ENCODE measurements at regions not wholly inside any gene's neighbourhood (a gene's known extent, or its start where the extent isn't known, plus 50 kb on each side); places are given as distances from the start of the nearest gene placed in this dataset.

GRCh38 chr22:48960980-48961660 lies 866.6 kb downstream of the BRD1 start:
- intact Hi-C loops (cut with micrococcal nuclease): no loop called here

GRCh38 chr22:48960576-48960975 lies 867.1 kb downstream of the BRD1 start:
- no peaks in the 10 kb centered on the region for H3F3A ChIP-seq (ENCODE audit: low read length, unreplicated experiment)
- H2AFZ ChIP-seq (ENCODE audit: low read length): no peak overlapping the region
- no peaks in the 10 kb centered on the region for H3K27me3 ChIP-seq (ENCODE audit: low read length)
- CTCF ChIA-PET: no interaction called here
- H3K79me2 ChIP-seq (ENCODE audit: low read length): no peaks in the 10 kb centered on the region
- H3K36me3 ChIP-seq (ENCODE audit: low read depth, low read length): no peaks in the 10 kb centered on the region
- H3K27ac ChIP-seq (ENCODE audit: low read length): no peak overlapping the region
- no peaks in the 10 kb centered on the region for H4K20me1 ChIP-seq (ENCODE audit: low read length)
- H3K9me3 ChIP-seq (ENCODE audit: low read length): 0 out of 2 replicates have a peak, but pooled peaks cover 4% of the 10 kb centered on the region
- no TSS peak for BruUV-seq (replicated peaks)
- POLR2A ChIA-PET (ENCODE audit: unreplicated experiment): no interaction called here
- ATAC-seq: no peak
- no peak for DNase-seq
- no peak overlapping the region for H3K9ac ChIP-seq (ENCODE audit: low read length)
- no peaks in the 10 kb centered on the region for H3K4me1 ChIP-seq (ENCODE audit: insufficient read depth, low read length)
- no peak overlapping the region for H3K4me3 ChIP-seq (ENCODE audit: low read length)
- no peaks in the 10 kb centered on the region for H3K9me2 ChIP-seq (replicated peaks; ENCODE audit: low read length)
- no peak overlapping the region for H3K4me2 ChIP-seq (ENCODE audit: low read length)
- TF ChIP-seq EZH2phosphoT487 (IDR thresholded peaks at IDR 0.05; ENCODE audit: borderline replicate concordance, low read length): no peak
- TF ChIP-seq EZH2 (IDR thresholded peaks at IDR 0.05; ENCODE audit: low read length, unreplicated experiment): no peak
- no peak for TF ChIP-seq CTCF (conservative IDR thresholded peaks at IDR 0.05; ENCODE audit: low read depth, low read length)
- intact Hi-C loops (cut with micrococcal nuclease): no loop called here

More at GRCh38 chr22:48960980-48961660, 866.6 kb downstream of the BRD1 start:
- ChIA-PET CTCF (no interaction called here), POLR2A (ENCODE audit: unreplicated experiment) (no interaction called here)
- Histone ChIP-seq H3K27me3 (ENCODE audit: low read length) (no peaks in the 10 kb centered on the region), H3K27ac (ENCODE audit: low read length) (no peak overlapping the region), H4K20me1 (ENCODE audit: low read length) (no peaks in the 10 kb centered on the region), H3K79me2 (ENCODE audit: low read length) (no peaks in the 10 kb centered on the region), H3K9me2 (replicated peaks; ENCODE audit: low read length) (no peaks in the 10 kb centered on the region), H3K4me2 (ENCODE audit: low read length) (no peak overlapping the region), H3K4me3 (ENCODE audit: low read length) (no peak overlapping the region), H3F3A (ENCODE audit: low read length, unreplicated experiment) (no peaks in the 10 kb centered on the region), H3K9me3 (ENCODE audit: low read length) (0 out of 2 replicates have a peak, but pooled peaks cover 4% of the 10 kb centered on the region), H3K36me3 (ENCODE audit: low read depth, low read length) (no peaks in the 10 kb centered on the region), H3K9ac (ENCODE audit: low read length) (no peak overlapping the region), H3K4me1 (ENCODE audit: insufficient read depth, low read length) (no peaks in the 10 kb centered on the region), H2AFZ (ENCODE audit: low read length) (no peak overlapping the region)
- no peak for TF ChIP-seq CTCF (conservative IDR thresholded peaks at IDR 0.05; ENCODE audit: low read depth, low read length)
- no peak for TF ChIP-seq EZH2phosphoT487 (IDR thresholded peaks at IDR 0.05; ENCODE audit: borderline replicate concordance, low read length)
- TF ChIP-seq EZH2 (IDR thresholded peaks at IDR 0.05; ENCODE audit: low read length, unreplicated experiment): no peak
- no peak for ATAC-seq
- DNase-seq: no peak
- no TSS peak for BruUV-seq (replicated peaks)

- no TSS peak for BruUV-seq (replicated peaks)
- intact Hi-C loops (cut with micrococcal nuclease): no loop called here
Measured at GRCh38 chr22:48959496-48959895, 868.2 kb downstream of the BRD1 start.

More at GRCh38 chr22:48959496-48959895, 868.2 kb downstream of the BRD1 start:
- H3K4me3 ChIP-seq (ENCODE audit: low read length): no peak overlapping the region
- DNase-seq: no peak
- H3K27me3 ChIP-seq (ENCODE audit: low read length): no peaks in the 10 kb centered on the region
- H3K9me2 ChIP-seq (replicated peaks; ENCODE audit: low read length): no peaks in the 10 kb centered on the region
- H2AFZ ChIP-seq (ENCODE audit: low read length): no peak overlapping the region
- H3F3A ChIP-seq (ENCODE audit: low read length, unreplicated experiment): no peaks in the 10 kb centered on the region
- no peak overlapping the region for H3K27ac ChIP-seq (ENCODE audit: low read length)
- no peaks in the 10 kb centered on the region for H3K4me1 ChIP-seq (ENCODE audit: insufficient read depth, low read length)
- H3K9me3 ChIP-seq (ENCODE audit: low read length): 0 out of 2 replicates have a peak, but pooled peaks cover 4% of the 10 kb centered on the region
- H3K36me3 ChIP-seq (ENCODE audit: low read depth, low read length): no peaks in the 10 kb centered on the region
- H3K4me2 ChIP-seq (ENCODE audit: low read length): no peak overlapping the region
- TF ChIP-seq EZH2phosphoT487 (IDR thresholded peaks at IDR 0.05; ENCODE audit: borderline replicate concordance, low read length): no peak
- no peaks in the 10 kb centered on the region for H3K79me2 ChIP-seq (ENCODE audit: low read length)
- ChIA-PET POLR2A (ENCODE audit: unreplicated experiment) (no interaction called here), CTCF (no interaction called here)
- H4K20me1 ChIP-seq (ENCODE audit: low read length): no peaks in the 10 kb centered on the region
- no peak overlapping the region for H3K9ac ChIP-seq (ENCODE audit: low read length)
- no peak for ATAC-seq

All from PC-3 (cell line).